Fibroblast of skin of left quadriceps (primary cell): ENCODE measurements at regions not wholly inside any gene's neighbourhood (a gene's known extent, or its start where the extent isn't known, plus 50 kb on each side); places are given as distances from the start of the nearest gene placed in this dataset.

ENCODE experiments used
- DNase-seq, 2 experiments: peaks; one replicate each; pipeline ENCODE4 v3.0.0-alpha.2; 2013; ENCODE audit warnings: low read depth in 2 of 2

DNA sequence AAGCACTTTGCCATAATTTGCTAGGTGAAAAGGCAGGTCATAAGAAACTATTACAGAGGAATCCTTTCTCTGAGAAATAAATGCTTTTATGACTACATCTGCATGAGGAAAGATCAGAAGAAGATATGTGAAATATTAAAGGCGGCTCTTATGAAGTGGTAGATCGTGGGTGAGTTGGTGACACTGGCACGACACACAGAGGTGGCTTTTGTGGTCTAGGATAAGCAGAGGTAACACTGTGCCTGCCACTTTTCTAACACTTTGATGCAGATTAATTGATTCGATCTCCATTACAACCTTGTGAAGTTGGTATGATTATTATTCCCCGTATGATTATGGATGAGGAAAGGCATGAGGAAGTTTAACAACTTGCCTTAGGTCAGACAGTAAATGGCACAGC lies 60.0 kb upstream of the ELK3 start:
- DNase-seq, result no peak

- peak; percentile 66 to 69 for DNase-seq
Observed at GRCh38 chr12:96136161-96136560, 58.0 kb upstream of the ELK3 start.

DNA sequence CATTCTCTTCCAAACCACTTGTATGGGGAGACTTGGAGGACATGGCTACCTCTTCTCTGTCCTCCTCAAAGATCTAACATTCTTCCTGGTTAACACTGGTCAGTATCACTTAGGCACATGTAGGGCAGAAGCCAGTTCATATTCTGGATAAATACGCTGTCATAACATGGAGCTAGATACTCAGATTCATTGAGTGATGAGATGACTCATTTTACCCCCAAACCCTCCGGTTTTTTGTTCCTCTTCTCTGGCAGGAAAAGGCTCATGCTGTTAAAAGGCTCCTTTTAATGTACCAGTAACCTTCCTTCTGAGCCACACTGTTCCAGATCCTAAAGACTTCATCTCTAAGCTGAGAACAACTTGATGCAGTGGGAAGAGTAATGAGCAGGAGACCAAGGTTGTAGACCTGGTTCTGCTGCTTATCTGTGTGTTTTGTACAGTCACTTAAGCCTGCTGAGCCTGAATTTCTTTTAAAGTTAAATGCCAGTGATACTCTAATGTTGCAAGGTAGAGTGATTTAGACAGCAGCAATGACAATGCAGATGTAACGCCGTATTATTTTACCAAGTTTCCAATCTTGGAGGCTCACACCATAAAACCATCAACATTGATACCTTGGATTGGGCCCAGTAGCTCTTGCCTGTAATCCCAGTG lies 57.3 kb upstream of the ELK3 start:
- DNase-seq, result no peak

DNA sequence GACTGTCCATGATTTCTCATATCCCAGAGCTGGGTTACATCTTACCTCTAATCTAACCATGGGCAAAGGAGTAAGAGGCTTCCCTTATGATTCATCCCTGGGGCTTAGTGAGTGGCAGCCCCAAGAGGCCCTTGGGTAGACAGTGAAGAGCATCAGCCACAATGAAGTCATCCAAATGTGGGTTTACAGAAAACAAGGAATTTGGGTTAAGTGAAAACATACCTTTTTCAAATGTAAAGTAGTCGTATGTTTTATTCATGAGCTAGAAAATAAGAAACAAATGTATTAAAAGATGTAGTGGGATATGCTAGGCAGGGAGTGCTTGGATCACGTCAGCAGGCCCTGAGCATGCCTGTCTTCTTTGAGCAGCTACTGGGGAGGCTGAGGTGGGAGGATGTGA lies 54.0 kb upstream of the ELK3 start:
- DNase-seq, result peak; percentile 90 to 92

GRCh38 chr12:96141216-96141912 lies 52.8 kb upstream of the ELK3 start:
- no peak for DNase-seq

GRCh38 chr12:96143392-96143791 lies 50.8 kb upstream of the ELK3 start:
- no peak for DNase-seq

DNA sequence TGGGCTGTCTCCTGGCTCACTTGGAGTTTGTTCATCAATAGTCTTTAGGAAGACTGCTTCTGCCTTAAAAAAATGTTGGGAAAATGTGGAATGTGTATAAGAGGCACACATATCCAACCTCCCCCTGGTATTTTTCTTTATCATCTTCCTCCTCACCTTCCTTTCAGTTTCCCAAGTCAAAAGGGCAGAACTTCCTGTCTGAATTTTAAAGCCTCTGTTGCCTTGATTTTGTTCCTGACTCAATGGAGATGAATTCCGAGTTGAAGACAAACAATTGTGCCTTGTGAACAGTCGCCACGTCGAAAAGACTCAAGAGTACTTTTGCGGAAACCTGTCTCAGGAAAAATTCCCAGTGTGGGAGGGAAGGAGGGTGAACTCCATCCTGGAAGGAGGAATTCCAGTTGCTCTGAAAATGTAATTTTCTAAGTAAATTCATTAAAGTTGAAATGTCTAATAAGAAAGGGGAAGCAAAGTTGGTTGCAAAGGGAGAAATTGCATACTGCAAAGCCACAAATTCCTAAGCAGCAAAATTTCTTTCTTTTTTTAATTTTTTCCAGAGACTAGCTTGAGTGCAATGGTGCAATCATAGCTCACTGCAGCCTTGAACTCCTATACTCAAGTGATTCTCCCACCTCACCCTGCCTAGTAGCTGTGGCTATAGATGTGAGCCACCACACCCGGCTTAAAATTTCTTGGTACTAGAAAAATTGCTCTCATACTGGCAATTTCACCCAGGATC lies 50.2 kb upstream of the ELK3 start:
- DNase-seq, result no peak
